ENCODE measurements at regions not wholly inside any gene's neighbourhood (a gene's known extent, or its start where the extent isn't known, plus 50 kb on each side); places are given as distances from the start of the nearest gene placed in this dataset.

DNA sequence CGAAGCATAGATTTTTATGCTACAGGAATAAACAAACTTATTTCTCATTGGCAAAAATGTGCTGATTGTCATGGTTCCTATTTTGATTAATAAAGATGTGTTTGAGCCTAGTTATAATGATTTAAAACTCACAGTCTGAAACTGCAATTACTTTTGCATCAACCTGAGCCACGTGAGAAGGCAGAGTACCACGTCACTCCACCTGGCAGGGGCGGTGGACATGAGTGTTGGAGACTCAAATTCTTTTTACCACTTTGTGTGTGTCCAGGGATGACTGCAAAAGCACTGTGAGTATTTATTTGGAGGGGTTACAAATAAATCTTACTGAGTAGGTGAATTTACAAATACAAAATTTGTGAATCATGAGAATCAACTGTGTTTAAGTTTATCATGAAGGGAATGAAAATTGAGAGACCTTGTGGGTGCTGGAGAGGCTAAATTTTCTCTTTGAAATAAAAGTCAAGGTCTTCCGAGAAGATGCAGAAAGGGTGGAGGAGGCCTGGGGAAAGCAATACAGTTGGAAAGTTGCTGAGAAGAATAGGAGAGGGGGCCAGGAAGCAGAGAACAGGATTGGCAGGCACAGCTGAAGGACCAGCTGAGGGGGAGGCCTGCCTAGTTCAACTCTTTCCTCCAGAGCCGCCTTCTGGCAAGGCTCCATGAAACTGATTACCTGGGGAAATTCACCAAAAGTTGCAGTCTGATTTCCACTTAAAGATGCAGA is 316.4 kb downstream of the MYCN start:
- peaks cover 0 to 17% (median 8%) of the 10 kb centered on the region in 7 donors for H3K4me1 Mint-ChIP-seq
- CTCF ChIA-PET, result no interaction called here

DNA sequence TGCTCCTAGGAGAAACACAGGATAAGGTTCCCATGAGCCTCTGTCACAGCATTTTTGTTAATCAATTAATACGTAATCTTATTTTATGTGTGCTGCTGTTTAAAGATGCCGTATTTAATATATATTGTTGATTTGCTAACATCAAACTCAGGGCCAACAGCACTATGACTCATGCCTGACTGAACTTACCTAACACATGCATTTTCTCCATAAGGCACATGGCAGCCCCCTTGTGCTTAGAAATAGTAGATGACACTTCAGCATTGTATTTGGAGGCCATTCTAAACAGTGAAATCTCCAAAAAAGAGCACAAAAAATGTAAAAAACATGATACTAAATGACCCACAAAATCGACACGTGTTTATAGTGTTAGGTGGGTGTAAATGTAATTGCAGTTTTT is 314.8 kb downstream of the MYCN start:
- Histone ChIP-seq H3K36me3 (ENCODE audit: control insufficient read depth in 2 of 3, insufficient read depth in 3 of 3, low read length in 3 of 3) (no peaks in the 10 kb centered on the region), H3K27ac (ENCODE audit: low read depth, low read length) (no peak overlapping the region), H3K9me3 (ENCODE audit: control insufficient read depth in 2 of 3, low read length in 3 of 3) (no peaks in the 10 kb centered on the region), H3K4me1 (ENCODE audit: control insufficient read depth in 2 of 2, insufficient read depth in 2 of 2, low read length in 2 of 2) (no peaks in the 10 kb centered on the region), H3K4me3 (ENCODE audit: low read length) (no peak overlapping the region), H3K27me3 (ENCODE audit: control insufficient read depth in 2 of 2, insufficient read depth in 2 of 2, low read length in 2 of 2) (no peaks in the 10 kb centered on the region)
- no peak for ATAC-seq
- POLR2A ChIA-PET, result no interaction called here
- H3K9me3 Mint-ChIP-seq, result no peaks in the 10 kb centered on the region
- CTCF ChIA-PET, result no interaction called here
- H3K4me1 Mint-ChIP-seq, result peaks cover 0 to 17% (median 8%) of the 10 kb centered on the region in 7 donors
- H3K27ac Mint-ChIP-seq, result no peak overlapping the region
- H3K27me3 Mint-ChIP-seq, result peaks cover 0 to 21% (median 9%) of the 10 kb centered on the region in 5 donors
- H3K4me3 Mint-ChIP-seq, result no peak overlapping the region
- H3K36me3 Mint-ChIP-seq, result no peaks in the 10 kb centered on the region
- intact Hi-C loops (cut with micrococcal nuclease), result no loop called here
- DNase-seq, result no peak

More for the DNA sequence above, 316.4 kb downstream of the MYCN start:
- DNase-seq (no peak), ATAC-seq (no peak)
- POLR2A ChIA-PET, result no interaction called here
- Histone ChIP-seq H3K4me1 (ENCODE audit: control insufficient read depth in 2 of 2, insufficient read depth in 2 of 2, low read length in 2 of 2) (no peaks in the 10 kb centered on the region), H3K4me3 (ENCODE audit: low read length) (no peak overlapping the region), H3K36me3 (ENCODE audit: control insufficient read depth in 2 of 3, insufficient read depth in 3 of 3, low read length in 3 of 3) (no peaks in the 10 kb centered on the region), H3K27ac (ENCODE audit: low read depth, low read length) (no peak overlapping the region), H3K27me3 (ENCODE audit: control insufficient read depth in 2 of 2, insufficient read depth in 2 of 2, low read length in 2 of 2) (no peaks in the 10 kb centered on the region), H3K9me3 (ENCODE audit: control insufficient read depth in 2 of 3, low read length in 3 of 3) (no peaks in the 10 kb centered on the region)
- intact Hi-C loops (cut with micrococcal nuclease), result no loop called here
- Mint-ChIP-seq H3K36me3 (no peaks in the 10 kb centered on the region), H3K27me3 (peaks cover 0 to 21% (median 6%) of the 10 kb centered on the region in 5 donors), H3K27ac (no peak overlapping the region), H3K4me3 (no peak overlapping the region), H3K9me3 (no peaks in the 10 kb centered on the region)

DNA sequence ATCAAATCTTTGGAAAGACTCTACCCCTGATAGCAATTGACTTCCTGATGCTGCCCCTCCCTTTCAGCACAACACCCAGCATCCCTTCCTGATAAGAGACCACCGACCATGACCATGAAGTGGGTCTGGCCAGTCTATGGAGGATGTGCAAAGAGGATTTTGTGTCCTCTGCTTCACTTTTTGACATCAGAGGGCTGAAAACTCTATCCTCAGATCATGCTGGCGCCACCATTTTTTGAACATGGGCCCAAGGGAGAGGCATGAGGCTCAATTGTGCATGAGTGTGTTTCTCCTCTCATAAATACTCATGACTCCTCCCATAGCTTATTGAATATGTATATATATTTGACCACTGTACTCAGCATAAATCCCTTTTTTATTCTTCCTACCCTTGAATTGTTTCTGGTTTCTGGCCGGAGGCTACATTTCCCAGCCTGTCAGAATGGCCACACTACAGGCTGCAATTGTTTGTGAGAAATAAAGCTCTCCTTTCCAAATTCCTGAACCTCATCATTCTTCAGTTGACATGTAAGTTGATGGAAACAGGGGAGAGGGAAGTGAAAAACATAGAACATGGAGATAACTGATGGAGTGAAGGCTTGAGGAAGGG is 314.1 kb downstream of the MYCN start:
- no peaks in the 10 kb centered on the region for H3K36me3 ChIP-seq (ENCODE audit: control insufficient read depth in 2 of 3, insufficient read depth in 3 of 3, low read length in 3 of 3)
- ChIA-PET POLR2A (no interaction called here), CTCF (no interaction called here)
- H3K27ac ChIP-seq (ENCODE audit: low read depth, low read length), result no peak overlapping the region
- intact Hi-C loops (cut with micrococcal nuclease), result no loop called here
- H3K27me3 ChIP-seq (ENCODE audit: control insufficient read depth in 2 of 2, insufficient read depth in 2 of 2, low read length in 2 of 2), result no peaks in the 10 kb centered on the region
- H3K4me3 Mint-ChIP-seq, result no peak overlapping the region
- no peak overlapping the region for H3K27ac Mint-ChIP-seq
- no peak overlapping the region for H3K4me3 ChIP-seq (ENCODE audit: low read length)
- H3K4me1 Mint-ChIP-seq, result peaks cover 0 to 17% (median 8%) of the 10 kb centered on the region in 7 donors
- no peaks in the 10 kb centered on the region for H3K4me1 ChIP-seq (ENCODE audit: control insufficient read depth in 2 of 2, insufficient read depth in 2 of 2, low read length in 2 of 2)
- ATAC-seq, result no peak
- H3K27me3 Mint-ChIP-seq, result peaks cover 0 to 15% (median 9%) of the 10 kb centered on the region in 5 donors
- no peak for DNase-seq
- H3K9me3 ChIP-seq (ENCODE audit: control insufficient read depth in 2 of 3, low read length in 3 of 3), result no peaks in the 10 kb centered on the region
- H3K9me3 Mint-ChIP-seq, result no peaks in the 10 kb centered on the region
- no peaks in the 10 kb centered on the region for H3K36me3 Mint-ChIP-seq

DNA sequence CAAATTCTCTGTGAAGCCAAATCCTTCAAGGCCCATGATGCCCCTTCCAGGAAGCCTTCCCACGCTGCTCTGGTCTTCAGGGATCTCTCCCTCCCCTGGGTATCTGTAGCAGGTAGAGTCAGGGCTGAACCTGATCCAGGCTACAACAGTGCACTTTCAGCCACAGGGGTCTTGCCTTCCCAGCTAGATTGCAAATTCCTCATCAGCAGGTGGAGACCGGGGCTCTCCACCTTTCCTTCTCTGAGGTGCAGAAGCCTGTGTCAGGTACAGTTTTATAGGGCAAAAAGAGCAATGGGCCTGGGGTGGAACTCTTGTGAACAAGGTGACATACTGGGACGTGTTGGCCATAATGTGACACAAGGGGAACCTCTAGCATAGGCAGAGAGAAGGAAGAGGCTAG is 312.9 kb downstream of the MYCN start:
- no peaks in the 10 kb centered on the region for H3K9me3 ChIP-seq (ENCODE audit: control insufficient read depth in 2 of 3, low read length in 3 of 3)
- no peak overlapping the region for H3K4me3 ChIP-seq (ENCODE audit: low read length)
- Mint-ChIP-seq H3K9me3 (no peaks in the 10 kb centered on the region), H3K27ac (no peak overlapping the region), H3K27me3 (peaks cover 0 to 12% (median 9%) of the 10 kb centered on the region in 5 donors), H3K36me3 (no peaks in the 10 kb centered on the region), H3K4me1 (peaks cover 0 to 17% (median 8%) of the 10 kb centered on the region in 7 donors), H3K4me3 (no peak overlapping the region)
- POLR2A ChIA-PET, result no interaction called here
- H3K27ac ChIP-seq (ENCODE audit: low read depth, low read length), result no peak overlapping the region
- no peak for ATAC-seq
- no peaks in the 10 kb centered on the region for H3K27me3 ChIP-seq (ENCODE audit: control insufficient read depth in 2 of 2, insufficient read depth in 2 of 2, low read length in 2 of 2)
- intact Hi-C loops (cut with micrococcal nuclease), result no loop called here
- CTCF ChIA-PET, result interaction anchor here (0.7 kb wide), 1 partner anchor 29 kb away, joined by 3 read pairs; no protein-coding TSS in a partner anchor
- H3K4me1 ChIP-seq (ENCODE audit: control insufficient read depth in 2 of 2, insufficient read depth in 2 of 2, low read length in 2 of 2), result no peaks in the 10 kb centered on the region
- H3K36me3 ChIP-seq (ENCODE audit: control insufficient read depth in 2 of 3, insufficient read depth in 3 of 3, low read length in 3 of 3), result no peaks in the 10 kb centered on the region
- no peak for DNase-seq

DNA sequence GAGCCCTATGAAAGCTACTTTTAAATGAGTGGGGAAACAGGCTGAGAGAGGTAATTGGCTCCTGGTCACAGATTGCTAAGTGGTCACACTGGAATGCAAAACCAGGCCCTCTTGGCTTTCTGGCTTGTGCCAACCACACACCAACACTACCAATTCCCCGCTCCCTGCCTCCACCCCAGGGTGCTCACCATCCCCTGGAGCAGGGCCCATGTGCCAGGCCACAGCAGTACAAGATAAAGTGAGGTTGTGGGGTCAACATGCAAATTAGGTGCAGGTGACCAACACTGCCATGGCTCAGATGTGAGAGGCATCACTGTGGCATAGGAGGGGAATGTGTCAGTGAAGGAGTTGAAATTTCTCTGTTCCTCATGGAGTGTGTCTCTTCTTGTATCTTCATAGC is 312.5 kb downstream of the MYCN start:
- ATAC-seq, result no peak
- H3K4me1 Mint-ChIP-seq, result peaks cover 0 to 15% (median 6%) of the 10 kb centered on the region in 7 donors

DNA sequence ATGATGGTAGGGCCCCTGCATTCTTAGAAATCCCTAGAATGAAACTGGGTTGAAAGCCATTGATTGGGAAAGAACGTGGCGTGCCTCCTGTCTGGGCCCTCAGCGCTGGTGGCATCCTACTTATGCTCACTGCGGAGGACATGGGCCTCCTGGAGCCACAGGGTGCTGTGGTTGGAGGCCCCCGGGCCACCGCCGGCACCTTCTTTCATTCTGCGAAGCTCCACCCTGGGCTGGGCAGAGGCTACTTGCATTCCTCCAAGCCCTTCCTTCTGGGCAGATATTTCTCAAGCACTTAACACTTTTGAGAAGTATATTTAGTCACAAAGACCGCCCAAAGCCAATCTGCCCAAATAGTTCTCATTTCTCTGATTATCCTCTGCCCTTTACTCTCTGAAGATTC is 311.9 kb downstream of the MYCN start:
- Histone ChIP-seq H3K4me3 (ENCODE audit: low read length) (no peak overlapping the region), H3K4me1 (ENCODE audit: control insufficient read depth in 2 of 2, insufficient read depth in 2 of 2, low read length in 2 of 2) (no peaks in the 10 kb centered on the region), H3K27ac (ENCODE audit: low read depth, low read length) (no peak overlapping the region), H3K36me3 (ENCODE audit: control insufficient read depth in 2 of 3, insufficient read depth in 3 of 3, low read length in 3 of 3) (no peaks in the 10 kb centered on the region), H3K9me3 (ENCODE audit: control insufficient read depth in 2 of 3, low read length in 3 of 3) (no peaks in the 10 kb centered on the region), H3K27me3 (ENCODE audit: control insufficient read depth in 2 of 2, insufficient read depth in 2 of 2, low read length in 2 of 2) (no peaks in the 10 kb centered on the region)
- ChIA-PET CTCF (no interaction called here), POLR2A (no interaction called here)
- DNase-seq, result no peak
- no peak for ATAC-seq
- Mint-ChIP-seq H3K4me1 (peaks cover 0 to 8% (median under 1%) of the 10 kb centered on the region in 7 donors), H3K9me3 (no peaks in the 10 kb centered on the region), H3K27ac (no peak overlapping the region), H3K27me3 (peaks cover 0 to 10% (median 3%) of the 10 kb centered on the region in 5 donors), H3K36me3 (no peaks in the 10 kb centered on the region), H3K4me3 (no peak overlapping the region)
- intact Hi-C loops (cut with micrococcal nuclease), result no loop called here

More for the DNA sequence above, 312.5 kb downstream of the MYCN start:
- Mint-ChIP-seq H3K27me3 (peaks cover 0 to 10% (median 9%) of the 10 kb centered on the region in 5 donors), H3K27ac (no peak overlapping the region), H3K4me3 (no peak overlapping the region), H3K9me3 (no peaks in the 10 kb centered on the region), H3K36me3 (no peaks in the 10 kb centered on the region)
- H3K36me3 ChIP-seq (ENCODE audit: control insufficient read depth in 2 of 3, insufficient read depth in 3 of 3, low read length in 3 of 3), result no peaks in the 10 kb centered on the region
- H3K4me3 ChIP-seq (ENCODE audit: low read length), result no peak overlapping the region
- H3K27me3 ChIP-seq (ENCODE audit: control insufficient read depth in 2 of 2, insufficient read depth in 2 of 2, low read length in 2 of 2), result no peaks in the 10 kb centered on the region
- CTCF ChIA-PET, result no interaction called here
- H3K9me3 ChIP-seq (ENCODE audit: control insufficient read depth in 2 of 3, low read length in 3 of 3), result no peaks in the 10 kb centered on the region
- H3K27ac ChIP-seq (ENCODE audit: low read depth, low read length), result no peak overlapping the region
- H3K4me1 ChIP-seq (ENCODE audit: control insufficient read depth in 2 of 2, insufficient read depth in 2 of 2, low read length in 2 of 2), result no peaks in the 10 kb centered on the region
- POLR2A ChIA-PET, result no interaction called here
- intact Hi-C loops (cut with micrococcal nuclease), result no loop called here
- DNase-seq, result no peak

All from naive thymus-derived CD4-positive, alpha-beta T cell (primary cell).